MCF 10A (cell line): ENCODE measurements at regions not wholly inside any gene's neighbourhood (a gene's known extent, or its start where the extent isn't known, plus 50 kb on each side); places are given as distances from the start of the nearest gene placed in this dataset.
A peak's percentile ranks its signal among the peaks of the same experiment; 100 is the strongest.

Source experiments
- BruUV-seq: library from RNA; stranded (reverse); fragments of 400-500 nt; replicated peaks from 2 replicates; lab custom pipeline; 2021; lab: Mats Ljungman, UMichigan
- CTCF ChIA-PET: fragments of 300-600 bp; sonication (Branson Sonifier 250); formaldehyde crosslinking; extraction: SDS; loops from one replicate; lab custom pipeline; 2021; ENCODE audit warnings: antibody characterized with exemption, inconsistent platforms; lab: Yijun Ruan, JAX
- POLR2A ChIA-PET: fragments of 300-600, 350-650 bp; sonication (Branson Sonifier 250); formaldehyde crosslinking; extraction: SDS; loops from one replicate; lab custom pipeline; 2020; ENCODE audit warnings: antibody characterized with exemption, inconsistent platforms; lab: Yijun Ruan, JAX
- DNase-seq: peaks from one replicate; pipeline ENCODE4 v3.0.0-alpha.2; 2018; ENCODE audit not compliant: unreplicated experiment
- H3K27ac Mint-ChIP-seq: one replicate; pipeline ENCODE4 v1.8.0; 2022; ENCODE audit warnings: mild to moderate bottlenecking, low read depth, mixed read lengths; ENCODE audit not compliant: unreplicated experiment
- H3K27me3 Mint-ChIP-seq: one replicate; pipeline ENCODE4 v1.8.0; 2022; ENCODE audit warnings: mixed read lengths; ENCODE audit not compliant: insufficient read depth, unreplicated experiment
- H3K36me3 Mint-ChIP-seq: one replicate; pipeline ENCODE4 v1.8.0; 2022; ENCODE audit warnings: mild to moderate bottlenecking, moderate library complexity, mixed read lengths; ENCODE audit not compliant: insufficient read depth, unreplicated experiment
- H3K4me1 Mint-ChIP-seq: one replicate; pipeline ENCODE4 v1.8.0; 2022; ENCODE audit warnings: mixed read lengths; ENCODE audit not compliant: insufficient read depth, unreplicated experiment
- H3K4me3 Mint-ChIP-seq: one replicate; pipeline ENCODE4 v1.8.0; 2022; ENCODE audit warnings: mild to moderate bottlenecking, moderate library complexity, mixed read lengths; ENCODE audit not compliant: unreplicated experiment
- H3K9me3 Mint-ChIP-seq: one replicate; pipeline ENCODE4 v1.8.0; 2022; ENCODE audit warnings: mixed read lengths; ENCODE audit not compliant: unreplicated experiment
- intact Hi-C: fragments of 100-400 bp; cut with micrococcal nuclease; formaldehyde crosslinking; loops from 2 replicates; pipeline ENCODE4 v1.14.1; 2022
- TF ChIP-seq, protein P1 (sequence below): fragments of 200-600 bp; IDR thresholded peaks from one replicate; pipeline ENCODE4 v1.8.0; 2022; ENCODE audit warnings: antibody characterized with exemption, mild to moderate bottlenecking; ENCODE audit not compliant: unreplicated experiment

DNA sequence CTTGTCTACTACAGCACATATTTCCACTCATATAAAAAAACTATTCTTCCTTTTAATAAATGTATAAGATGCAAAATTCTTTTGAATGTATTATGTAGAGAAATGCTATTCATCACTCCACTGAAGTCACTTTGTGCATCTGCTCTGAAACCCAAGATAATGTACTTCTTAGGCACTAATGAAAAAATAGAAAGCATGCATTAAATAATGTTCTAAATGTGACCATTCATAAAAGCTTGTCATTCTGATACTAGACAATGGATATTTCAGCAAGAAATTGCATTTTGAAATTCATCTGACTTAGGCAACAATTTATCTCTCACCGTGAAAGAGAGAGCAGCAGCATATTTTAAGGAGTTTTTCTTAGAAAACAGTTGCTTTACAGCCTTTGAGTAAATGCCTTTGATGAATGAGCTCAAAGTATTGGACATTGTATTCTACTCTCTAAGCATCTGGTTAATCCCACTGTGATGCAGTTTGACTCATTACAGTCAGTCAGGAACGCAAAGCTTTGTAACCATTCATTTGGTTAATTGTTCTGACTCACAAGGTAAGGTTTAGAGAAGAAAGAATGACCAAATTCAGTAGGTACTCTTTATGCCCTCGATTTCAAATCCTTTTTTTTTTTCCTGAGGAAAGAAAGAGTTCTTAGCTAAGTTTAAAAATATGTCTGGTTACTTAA, 2233.8 kb upstream of the C9orf72 start:
- Mint-ChIP-seq H3K36me3 (no peaks in the 10 kb centered on the region), H3K4me3 (no peak overlapping the region), H3K27me3 (no peaks in the 10 kb centered on the region), H3K4me1 (peaks cover 13% of the 10 kb centered on the region), H3K27ac (no peak overlapping the region), H3K9me3 (peaks cover 5% of the 10 kb centered on the region)
- BruUV-seq, result no TSS peak
- DNase-seq, result peak; percentile 37
- intact Hi-C loops, result no loop called here
- CTCF ChIA-PET, result interaction anchor here (0.6 to 1.5 kb wide), 3 partner anchors 15 to 1162 kb away, joined by 3 to 4 read pairs (median 4); no protein-coding TSS in a partner anchor
- TF ChIP-seq, protein P1, sequence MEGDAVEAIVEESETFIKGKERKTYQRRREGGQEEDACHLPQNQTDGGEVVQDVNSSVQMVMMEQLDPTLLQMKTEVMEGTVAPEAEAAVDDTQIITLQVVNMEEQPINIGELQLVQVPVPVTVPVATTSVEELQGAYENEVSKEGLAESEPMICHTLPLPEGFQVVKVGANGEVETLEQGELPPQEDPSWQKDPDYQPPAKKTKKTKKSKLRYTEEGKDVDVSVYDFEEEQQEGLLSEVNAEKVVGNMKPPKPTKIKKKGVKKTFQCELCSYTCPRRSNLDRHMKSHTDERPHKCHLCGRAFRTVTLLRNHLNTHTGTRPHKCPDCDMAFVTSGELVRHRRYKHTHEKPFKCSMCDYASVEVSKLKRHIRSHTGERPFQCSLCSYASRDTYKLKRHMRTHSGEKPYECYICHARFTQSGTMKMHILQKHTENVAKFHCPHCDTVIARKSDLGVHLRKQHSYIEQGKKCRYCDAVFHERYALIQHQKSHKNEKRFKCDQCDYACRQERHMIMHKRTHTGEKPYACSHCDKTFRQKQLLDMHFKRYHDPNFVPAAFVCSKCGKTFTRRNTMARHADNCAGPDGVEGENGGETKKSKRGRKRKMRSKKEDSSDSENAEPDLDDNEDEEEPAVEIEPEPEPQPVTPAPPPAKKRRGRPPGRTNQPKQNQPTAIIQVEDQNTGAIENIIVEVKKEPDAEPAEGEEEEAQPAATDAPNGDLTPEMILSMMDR, result no peak
- POLR2A ChIA-PET, result interaction anchor here (0.7 to 1.0 kb wide), 2 partner anchors 25 to 381 kb away, joined by 3 to 4 read pairs; no protein-coding TSS in a partner anchor

DNA sequence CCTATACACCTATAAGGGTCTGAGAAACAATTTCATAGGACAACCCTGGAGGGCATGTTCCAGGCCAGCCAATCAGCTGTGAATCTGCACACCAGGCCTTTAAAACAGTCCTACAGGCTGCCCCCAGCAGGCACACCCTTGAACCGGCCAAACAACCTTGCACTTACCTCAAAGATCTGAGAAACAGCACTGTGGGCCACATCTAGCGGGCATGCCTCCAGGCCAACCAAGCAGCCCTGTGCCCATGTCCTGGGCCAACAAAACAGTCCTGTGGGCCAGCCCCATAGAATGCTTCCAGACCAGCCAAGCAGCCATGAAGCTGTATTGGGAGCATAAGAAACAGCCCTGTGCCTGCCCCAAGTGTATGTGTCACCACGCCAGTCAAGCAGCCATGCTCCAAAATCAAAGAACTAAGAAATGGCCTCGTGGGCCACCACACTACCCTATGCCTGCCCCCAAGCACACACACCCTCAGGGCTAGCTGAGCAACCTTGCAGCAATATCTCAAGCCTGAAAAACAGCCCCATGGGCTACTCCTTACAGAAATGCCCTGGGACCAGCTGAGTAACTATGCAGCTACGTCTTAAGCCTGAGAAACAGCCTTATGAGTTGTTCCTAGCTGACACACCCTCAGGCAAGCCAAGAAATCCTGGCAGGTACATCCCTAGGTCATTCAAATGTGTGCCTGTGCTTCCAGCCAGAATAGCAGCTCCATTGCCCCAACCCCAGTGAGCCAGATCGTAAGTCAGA, 2243.8 kb upstream of the C9orf72 start:
- no peak for DNase-seq
- Mint-ChIP-seq H3K9me3 (peaks cover 25% of the 10 kb centered on the region), H3K36me3 (no peaks in the 10 kb centered on the region), H3K27me3 (no peaks in the 10 kb centered on the region), H3K27ac (no peak overlapping the region), H3K4me3 (no peak overlapping the region), H3K4me1 (no peaks in the 10 kb centered on the region)
- no TSS peak for BruUV-seq
- POLR2A ChIA-PET, result no interaction called here
- intact Hi-C loops, result no loop called here
- TF ChIP-seq, protein P1, result no peak
- CTCF ChIA-PET, result interaction anchor here (0.5 to 0.6 kb wide), 2 partner anchors 17 to 1095 kb away, joined by 3 read pairs; no protein-coding TSS in a partner anchor

DNA sequence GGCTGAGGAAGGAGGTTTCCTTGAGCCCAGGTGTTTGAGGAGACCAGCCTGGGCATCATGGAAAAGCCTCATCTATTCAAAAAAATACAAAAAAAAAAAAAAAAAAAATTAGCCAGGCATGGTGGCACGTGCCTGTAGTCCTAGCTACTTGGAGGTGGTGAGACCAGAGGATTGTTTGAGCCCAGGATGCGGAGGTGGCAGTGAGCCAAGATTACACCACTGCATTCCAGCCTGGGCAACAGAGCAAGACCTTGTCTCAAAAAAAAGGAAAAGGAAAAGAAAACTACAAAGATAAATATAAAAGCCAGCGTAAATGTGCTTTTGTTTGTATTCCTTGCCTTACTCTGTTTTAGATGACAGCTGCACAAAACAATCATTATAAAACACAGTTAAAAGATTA, 2249.2 kb upstream of the C9orf72 start:
- DNase-seq, result no peak
- no peaks in the 10 kb centered on the region for H3K4me1 Mint-ChIP-seq
- no peak overlapping the region for H3K27ac Mint-ChIP-seq
- no TSS peak for BruUV-seq
- ChIA-PET POLR2A (no interaction called here), CTCF (interaction anchor here (0.6 to 1.1 kb wide), 2 partner anchors 16 to 1773 kb away, joined by 3 to 4 read pairs; no protein-coding TSS in a partner anchor)
- H3K9me3 Mint-ChIP-seq, result peaks cover 19% of the 10 kb centered on the region
- H3K27me3 Mint-ChIP-seq, result no peaks in the 10 kb centered on the region
- H3K36me3 Mint-ChIP-seq, result no peaks in the 10 kb centered on the region
- H3K4me3 Mint-ChIP-seq, result no peak overlapping the region
- intact Hi-C loops, result no loop called here
- TF ChIP-seq, protein P1, result no peak

DNA sequence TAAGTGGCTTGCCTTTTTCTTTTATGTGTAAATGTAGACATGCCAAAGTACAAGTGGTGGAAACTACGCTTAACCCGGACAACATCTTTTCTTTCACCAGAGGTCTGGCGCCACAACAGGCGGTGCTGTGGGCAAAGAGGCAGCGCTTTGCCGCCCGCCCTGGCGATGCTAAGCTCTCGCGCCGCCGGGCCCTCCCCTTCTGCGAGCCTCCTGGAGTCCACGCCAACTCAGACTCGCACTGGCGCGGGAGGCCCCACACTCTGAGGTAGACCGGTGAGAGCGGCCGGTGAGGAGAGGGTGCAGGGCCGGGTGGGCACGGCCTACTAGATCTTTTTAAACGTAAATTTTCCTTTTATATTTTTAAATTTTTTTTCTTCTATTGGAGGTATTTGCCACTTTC, 2253.1 kb upstream of the C9orf72 start:
- no peak overlapping the region for H3K4me3 Mint-ChIP-seq
- no peak for DNase-seq
- H3K27ac Mint-ChIP-seq, result no peak overlapping the region
- TF ChIP-seq, protein P1, result no peak
- no TSS peak for BruUV-seq
- no peaks in the 10 kb centered on the region for H3K4me1 Mint-ChIP-seq
- ChIA-PET CTCF (no interaction called here), POLR2A (no interaction called here)
- H3K27me3 Mint-ChIP-seq, result no peaks in the 10 kb centered on the region
- intact Hi-C loops, result no loop called here
- H3K36me3 Mint-ChIP-seq, result no peaks in the 10 kb centered on the region
- no peaks in the 10 kb centered on the region for H3K9me3 Mint-ChIP-seq
